K562 (cell line): ENCODE measurements at regions not wholly inside any gene's neighbourhood (a gene's known extent, or its start where the extent isn't known, plus 50 kb on each side); places are given as distances from the start of the nearest gene placed in this dataset.

ENCODE experiments used
- BDP1 ChIP-seq: IDR thresholded peaks from 3 replicates; pipeline ENCODE4 v1.6.1; 2011; ENCODE audit not compliant: insufficient read length, insufficient read depth
- EZH2 ChIP-seq: IDR thresholded peaks from 2 replicates; pipeline ENCODE4 v1.6.1; 2012; ENCODE audit warnings: low read depth, mild to moderate bottlenecking, inconsistent platforms, low read length, borderline replicate concordance
- FOXA1 ChIP-seq: fragments of 450-650 bp; IDR thresholded peaks from 2 replicates; pipeline ENCODE4 v1.6.1; 2016; ENCODE audit warnings: mild to moderate bottlenecking, borderline replicate concordance
- POLR2AphosphoS5 ChIP-seq: IDR thresholded peaks from 2 replicates; pipeline ENCODE4 v1.6.1; 2011; ENCODE audit warnings: mild to moderate bottlenecking, low read depth, low read length, moderate library complexity; ENCODE audit not compliant: control insufficient read depth, insufficient read depth
- RBM22 ChIP-seq: fragments of 200-400 bp; formaldehyde crosslinking; IDR thresholded peaks from 2 replicates; pipeline ENCODE4 v1.6.1; 2018; ENCODE audit warnings: low read length, low read depth; ENCODE audit not compliant: poor library complexity, severe bottlenecking
- TEAD4 ChIP-seq, 2 experiments: sonication (generic) in 1 of 2; formaldehyde crosslinking in 1 of 2; IDR thresholded peaks; 2 replicates each; pipeline versions ENCODE4 v1.6.1 to v1.8.0; 2012 to 2022; ENCODE audit warnings: borderline replicate concordance in 1 of 2, inconsistent platforms in 1 of 2, low read length in 1 of 2, mild to moderate bottlenecking in 1 of 2, missing genetic modification reagents in 1 of 2
- TF ChIP-seq, protein P1 (sequence below), 3 experiments: IDR thresholded peaks in 2 of 3; conservative IDR thresholded peaks in 1 of 3; 2 replicates each; pipeline ENCODE4 v1.5.1; 2011 to 2012; ENCODE audit warnings: low read length in 3 of 3, mild to moderate bottlenecking in 3 of 3, control low read depth in 2 of 3, improper control_type of control experiment in 1 of 3, inconsistent platforms in 1 of 3, low read depth in 1 of 3, mixed read lengths in 1 of 3, moderate library complexity in 1 of 3; ENCODE audit not compliant: insufficient read depth in 2 of 3
- TF ChIP-seq, protein P2 (sequence below): fragments of 200-800 bp; sonication (Bioruptor generic); IDR thresholded peaks from 2 replicates; pipeline ENCODE4 v1.6.1; 2017; ENCODE audit warnings: missing genetic modification characterization, missing compliant biosample characterization

DNA sequence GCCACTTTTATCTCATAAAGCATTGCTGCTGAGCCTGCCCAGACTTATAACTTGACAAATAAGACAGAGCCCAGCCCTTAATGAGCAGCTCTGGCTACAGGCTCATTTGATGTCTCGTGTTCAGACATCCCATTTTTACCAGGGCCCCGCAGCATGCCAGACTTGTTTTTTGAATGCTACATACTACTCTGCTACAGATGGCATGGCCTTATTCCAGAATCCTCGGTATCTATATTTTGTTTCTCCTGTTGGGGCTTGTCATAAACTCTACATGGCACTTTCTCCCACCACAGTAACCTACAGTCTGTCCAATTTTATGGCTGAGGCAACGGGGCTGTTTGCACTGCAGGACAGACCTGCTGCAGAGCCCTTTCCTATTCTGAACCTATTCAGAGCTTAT lies 179.0 kb upstream of the DDX18 start:
- TF ChIP-seq FOXA1 (no peak), TEAD4 (IDR thresholded peaks at IDR 0.05; ENCODE audit: low read length) (no peak), TEAD4 (CRISPR knock-in tag; IDR thresholded peaks at IDR 0.05; ENCODE audit: borderline replicate concordance) (no peak), EZH2 (no peak), RBM22 (no peak), BDP1 (no peak), POLR2AphosphoS5 (no peak)
- TF ChIP-seq, protein P1, sequence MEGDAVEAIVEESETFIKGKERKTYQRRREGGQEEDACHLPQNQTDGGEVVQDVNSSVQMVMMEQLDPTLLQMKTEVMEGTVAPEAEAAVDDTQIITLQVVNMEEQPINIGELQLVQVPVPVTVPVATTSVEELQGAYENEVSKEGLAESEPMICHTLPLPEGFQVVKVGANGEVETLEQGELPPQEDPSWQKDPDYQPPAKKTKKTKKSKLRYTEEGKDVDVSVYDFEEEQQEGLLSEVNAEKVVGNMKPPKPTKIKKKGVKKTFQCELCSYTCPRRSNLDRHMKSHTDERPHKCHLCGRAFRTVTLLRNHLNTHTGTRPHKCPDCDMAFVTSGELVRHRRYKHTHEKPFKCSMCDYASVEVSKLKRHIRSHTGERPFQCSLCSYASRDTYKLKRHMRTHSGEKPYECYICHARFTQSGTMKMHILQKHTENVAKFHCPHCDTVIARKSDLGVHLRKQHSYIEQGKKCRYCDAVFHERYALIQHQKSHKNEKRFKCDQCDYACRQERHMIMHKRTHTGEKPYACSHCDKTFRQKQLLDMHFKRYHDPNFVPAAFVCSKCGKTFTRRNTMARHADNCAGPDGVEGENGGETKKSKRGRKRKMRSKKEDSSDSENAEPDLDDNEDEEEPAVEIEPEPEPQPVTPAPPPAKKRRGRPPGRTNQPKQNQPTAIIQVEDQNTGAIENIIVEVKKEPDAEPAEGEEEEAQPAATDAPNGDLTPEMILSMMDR (IDR thresholded peaks at IDR 0.05 in 2 of 3, conservative IDR thresholded peaks at IDR 0.05 in 1 of 3; ENCODE audit: insufficient read depth in 2 of 3, low read depth in 1 of 3, low read length in 3 of 3), result no peak
- TF ChIP-seq, protein P2, sequence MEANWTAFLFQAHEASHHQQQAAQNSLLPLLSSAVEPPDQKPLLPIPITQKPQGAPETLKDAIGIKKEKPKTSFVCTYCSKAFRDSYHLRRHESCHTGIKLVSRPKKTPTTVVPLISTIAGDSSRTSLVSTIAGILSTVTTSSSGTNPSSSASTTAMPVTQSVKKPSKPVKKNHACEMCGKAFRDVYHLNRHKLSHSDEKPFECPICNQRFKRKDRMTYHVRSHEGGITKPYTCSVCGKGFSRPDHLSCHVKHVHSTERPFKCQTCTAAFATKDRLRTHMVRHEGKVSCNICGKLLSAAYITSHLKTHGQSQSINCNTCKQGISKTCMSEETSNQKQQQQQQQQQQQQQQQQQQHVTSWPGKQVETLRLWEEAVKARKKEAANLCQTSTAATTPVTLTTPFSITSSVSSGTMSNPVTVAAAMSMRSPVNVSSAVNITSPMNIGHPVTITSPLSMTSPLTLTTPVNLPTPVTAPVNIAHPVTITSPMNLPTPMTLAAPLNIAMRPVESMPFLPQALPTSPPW (CRISPR knock-in tag), result no peak
